ENCODE measurements at regions not wholly inside any gene's neighbourhood (a gene's known extent, or its start where the extent isn't known, plus 50 kb on each side); places are given as distances from the start of the nearest gene placed in this dataset.
"Not testable (repeated sequence)": the region's sequence is repeated elsewhere in the genome, so short reads cannot be mapped to it uniquely, and the experiment has no call there.

GRCh38 chr15:22258398-22259150 is 178.2 kb downstream of the OR4M2 start:
- DNase-seq (ENCODE audit: low spot score in 2 of 2), result no peak
- ATAC-seq, result no peak
- Mint-ChIP-seq H3K4me1 (peaks cover 30% of the 10 kb centered on the region), H3K9me3 (no peaks in the 10 kb centered on the region), H3K36me3 (no peaks in the 10 kb centered on the region), H3K27ac (no peak overlapping the region), H3K4me3 (no peak overlapping the region)

DNA sequence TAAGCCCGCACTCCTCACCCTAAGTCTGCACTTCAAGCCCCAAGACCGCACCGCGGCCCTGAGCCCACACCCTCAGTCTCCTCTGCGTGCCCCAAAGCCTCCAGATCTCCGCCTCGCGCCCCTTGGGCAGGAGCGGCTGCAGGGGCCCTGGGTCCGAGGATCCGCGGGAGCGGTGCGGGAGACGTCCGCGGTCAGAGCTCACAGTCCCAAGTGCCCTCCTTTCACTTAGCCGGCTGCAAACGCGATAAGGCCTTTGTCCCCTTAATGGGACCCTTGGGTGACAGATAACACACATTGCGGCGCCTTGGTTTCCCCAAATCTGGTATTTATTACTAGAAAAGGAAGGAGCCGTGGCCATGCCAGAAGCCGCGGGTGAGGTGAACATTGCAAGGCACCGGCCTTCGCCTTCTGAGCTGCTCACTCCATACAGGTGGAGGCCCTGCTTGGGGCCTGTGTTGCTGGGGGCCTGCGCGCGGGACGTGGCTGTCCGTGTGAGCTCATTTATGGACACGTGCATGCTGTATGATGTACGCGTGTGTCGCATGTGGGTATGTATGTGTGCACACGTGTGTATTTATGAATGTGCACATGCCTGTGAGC is 178.9 kb downstream of the OR4M2 start:
- DNase-seq (ENCODE audit: low spot score in 2 of 2); H3K36me3 Mint-ChIP-seq; H3K9me3 Mint-ChIP-seq; ATAC-seq; H3K4me3 Mint-ChIP-seq; H3K27ac Mint-ChIP-seq: not testable (repeated sequence)
- peaks cover 23% of the 10 kb centered on the region for H3K4me1 Mint-ChIP-seq

GRCh38 chr15:22259881-22260421 is 179.6 kb downstream of the OR4M2 start:
- H3K4me3 Mint-ChIP-seq, result no peak overlapping the region
- no peak for DNase-seq (ENCODE audit: low spot score in 2 of 2)

DNA sequence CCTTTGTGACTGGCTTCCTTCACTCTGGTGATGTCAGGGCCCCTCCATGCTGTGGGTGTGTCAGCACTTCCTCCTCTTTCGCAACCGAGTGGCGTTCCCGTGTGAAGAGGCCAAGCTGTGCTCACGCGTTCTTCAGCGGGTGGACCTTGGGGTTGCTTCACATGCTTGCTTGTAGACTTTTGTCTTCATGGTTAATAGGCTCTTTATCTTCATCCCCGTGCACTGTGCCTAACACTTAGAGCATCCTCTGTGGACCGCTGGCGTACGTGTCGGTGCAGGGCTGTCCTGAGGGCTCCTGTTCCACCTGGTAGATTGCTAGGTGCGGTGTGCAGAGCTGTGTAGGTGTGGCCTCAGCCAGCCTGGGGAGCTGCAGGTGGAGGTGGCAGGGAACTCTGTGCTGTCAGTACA is 182.3 kb downstream of the OR4M2 start:
- no peak overlapping the region for H3K27ac Mint-ChIP-seq

More at GRCh38 chr15:22259881-22260421, 179.6 kb downstream of the OR4M2 start:
- peaks cover 16% of the 10 kb centered on the region for H3K4me1 Mint-ChIP-seq
- no peaks in the 10 kb centered on the region for H3K9me3 Mint-ChIP-seq
- H3K36me3 Mint-ChIP-seq, result no peaks in the 10 kb centered on the region
- ATAC-seq, result no peak
- H3K27ac Mint-ChIP-seq, result no peak overlapping the region

DNA sequence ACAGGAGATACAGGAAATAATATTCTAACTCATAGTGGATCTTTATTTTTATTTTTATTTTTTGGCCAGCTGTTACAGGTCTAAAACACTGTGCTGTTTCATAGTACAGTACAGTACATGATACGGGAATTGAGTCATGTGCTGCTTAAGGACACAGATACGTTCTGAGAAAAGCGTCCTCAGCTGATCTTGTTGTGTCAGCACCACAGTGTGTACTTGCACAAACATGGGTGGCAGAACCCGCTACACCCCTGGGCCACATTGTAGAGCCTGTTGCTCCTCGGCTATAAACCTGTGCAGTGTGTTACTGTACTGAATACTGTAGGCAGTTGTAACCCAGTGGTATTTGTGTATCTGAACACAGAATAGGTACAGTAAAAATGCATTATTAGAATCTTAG is 183.4 kb downstream of the OR4M2 start:
- H3K36me3 Mint-ChIP-seq, result no peaks in the 10 kb centered on the region
- ATAC-seq (peak; percentile 56), DNase-seq (ENCODE audit: low spot score in 2 of 2) (no peak)
- no peak overlapping the region for H3K4me3 Mint-ChIP-seq
- H3K9me3 Mint-ChIP-seq, result no peaks in the 10 kb centered on the region
- no peak overlapping the region for H3K27ac Mint-ChIP-seq
- peaks cover 13% of the 10 kb centered on the region for H3K4me1 Mint-ChIP-seq

More for the DNA sequence above, 182.3 kb downstream of the OR4M2 start:
- Mint-ChIP-seq H3K4me1 (peaks cover 13% of the 10 kb centered on the region), H3K36me3 (no peaks in the 10 kb centered on the region), H3K4me3 (no peak overlapping the region), H3K9me3 (no peaks in the 10 kb centered on the region)
- no peak for DNase-seq (ENCODE audit: low spot score in 2 of 2)
- ATAC-seq, result peak; percentile 40

DNA sequence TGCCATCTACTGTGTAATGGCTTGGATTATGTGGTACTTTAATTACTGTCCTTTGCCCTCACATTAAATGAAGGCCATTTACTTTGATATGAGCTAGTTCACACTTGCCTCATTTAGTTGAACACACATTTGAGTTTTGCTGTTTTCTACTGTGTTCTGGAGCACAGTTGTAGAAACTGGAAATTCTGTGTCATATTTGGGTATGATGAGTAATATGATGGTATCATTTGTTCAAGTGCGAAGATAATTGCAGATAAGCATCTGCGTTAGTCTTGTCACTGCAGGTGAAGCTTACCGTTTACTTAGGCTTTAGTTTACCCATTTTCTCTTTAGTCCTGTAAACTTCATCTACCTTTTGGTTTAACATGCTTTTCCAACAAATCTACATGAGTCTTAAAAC is 183.9 kb downstream of the OR4M2 start:
- H3K4me1 Mint-ChIP-seq, result peaks cover 13% of the 10 kb centered on the region
- not testable (repeated sequence) for H3K9me3 Mint-ChIP-seq; H3K4me3 Mint-ChIP-seq; DNase-seq (ENCODE audit: low spot score in 2 of 2); H3K36me3 Mint-ChIP-seq; H3K27ac Mint-ChIP-seq
- ATAC-seq, result peak; percentile 79

DNA sequence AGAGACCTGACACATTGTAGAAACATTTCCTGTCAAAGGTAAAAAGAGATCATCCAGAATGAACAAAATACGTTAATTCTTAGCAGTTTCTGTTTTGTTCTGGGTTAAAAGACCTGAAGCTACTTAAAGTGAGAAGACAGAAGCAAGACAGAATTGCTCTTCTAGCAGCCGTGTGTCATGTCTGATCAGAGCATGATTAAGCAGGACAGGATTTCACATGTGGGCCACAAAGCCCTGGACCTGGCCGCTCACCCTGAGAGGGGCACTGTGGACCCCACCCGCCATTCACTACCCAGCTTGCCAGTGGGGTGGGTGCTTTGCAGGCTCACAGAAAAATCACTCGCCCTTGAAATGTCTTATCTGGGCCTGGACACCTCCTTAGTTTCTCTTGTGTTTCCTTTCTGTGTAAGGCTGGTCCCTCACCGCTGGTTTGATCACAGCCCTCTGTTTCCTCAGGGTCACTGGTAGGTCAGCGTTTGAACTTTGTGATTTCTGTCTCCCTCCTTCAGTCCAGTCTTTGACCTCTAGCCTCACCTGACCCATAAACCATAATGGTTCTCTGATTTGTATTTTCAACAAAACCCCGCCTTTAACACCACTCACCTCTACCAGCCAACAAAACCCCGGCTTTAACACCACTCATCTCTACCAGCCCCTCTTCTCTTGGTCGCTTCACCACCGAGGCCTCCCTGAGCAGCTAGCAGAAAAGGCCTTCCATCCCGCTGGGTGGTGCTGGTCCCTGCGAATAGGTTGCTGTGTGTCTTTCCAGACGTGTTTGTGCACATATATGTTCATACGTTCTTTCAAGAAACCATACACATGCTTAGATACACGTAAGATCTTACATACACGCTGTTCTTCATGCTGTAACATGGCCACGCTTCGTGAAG is 185.0 kb downstream of the OR4M2 start:
- peak; percentile 65 for ATAC-seq
- H3K36me3 Mint-ChIP-seq, result no peaks in the 10 kb centered on the region
- H3K9me3 Mint-ChIP-seq, result no peaks in the 10 kb centered on the region
- H3K4me3 Mint-ChIP-seq, result no peak overlapping the region
- no peak overlapping the region for H3K27ac Mint-ChIP-seq
- peak in 1 of 2 donors; percentile 58 for DNase-seq (ENCODE audit: low spot score in 2 of 2)
- H3K4me1 Mint-ChIP-seq, result peaks cover 2% of the 10 kb centered on the region

DNA sequence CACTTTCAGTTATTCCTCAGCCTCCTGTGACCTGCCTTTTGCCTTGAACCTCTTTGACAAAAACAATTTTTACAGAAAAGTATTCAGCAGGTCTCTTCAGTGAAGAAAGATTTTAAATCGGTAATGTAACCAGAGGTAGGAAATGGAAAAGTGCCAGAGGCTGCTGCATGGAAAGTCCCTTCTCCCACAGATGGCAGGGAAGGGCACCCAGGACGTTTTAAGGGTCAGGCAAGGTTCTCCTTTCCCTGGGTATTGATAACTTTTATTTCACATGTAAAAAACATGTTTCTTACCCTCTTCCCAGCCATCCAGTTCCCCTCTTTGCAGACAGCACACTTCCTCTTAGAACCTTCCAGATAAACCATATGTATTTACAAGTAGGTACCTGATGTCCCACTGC is 185.6 kb downstream of the OR4M2 start:
- Mint-ChIP-seq H3K36me3 (no peaks in the 10 kb centered on the region), H3K4me1 (no peaks in the 10 kb centered on the region), H3K9me3 (no peaks in the 10 kb centered on the region), H3K4me3 (no peak overlapping the region), H3K27ac (no peak overlapping the region)
- ATAC-seq (no peak), DNase-seq (ENCODE audit: low spot score in 2 of 2) (no peak)

GRCh38 chr15:22267761-22268160 is 187.4 kb downstream of the OR4M2 start:
- H3K36me3 Mint-ChIP-seq, result no peaks in the 10 kb centered on the region

DNA sequence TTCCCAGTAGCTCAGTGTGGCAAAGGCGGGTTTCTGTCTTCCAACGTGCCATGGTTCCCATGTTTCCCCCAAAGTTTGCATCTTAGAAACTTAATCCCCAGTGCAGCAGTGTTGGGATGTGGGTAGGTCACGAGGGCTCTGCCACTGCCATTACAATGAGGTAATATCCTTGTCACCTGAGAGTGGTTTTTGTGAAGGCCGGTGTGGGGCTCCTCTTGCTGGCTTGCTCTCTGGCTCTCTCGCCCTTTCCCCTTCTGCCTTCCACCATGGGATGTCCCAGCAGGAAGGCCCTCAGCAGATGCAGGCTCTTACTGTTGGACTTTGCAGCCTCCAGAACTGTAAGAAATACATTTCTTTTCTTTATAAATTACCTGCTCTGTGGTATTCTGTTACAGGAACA is 187.9 kb downstream of the OR4M2 start:
- not testable (repeated sequence) for H3K9me3 Mint-ChIP-seq; H3K4me3 Mint-ChIP-seq; H3K36me3 Mint-ChIP-seq; H3K4me1 Mint-ChIP-seq; H3K27ac Mint-ChIP-seq; DNase-seq (ENCODE audit: low spot score in 2 of 2); ATAC-seq

More at GRCh38 chr15:22267761-22268160, 187.4 kb downstream of the OR4M2 start:
- Mint-ChIP-seq H3K9me3 (no peaks in the 10 kb centered on the region), H3K4me1 (no peaks in the 10 kb centered on the region), H3K4me3 (no peak overlapping the region), H3K27ac (no peak overlapping the region)
- no peak for ATAC-seq
- no peak for DNase-seq (ENCODE audit: low spot score in 2 of 2)

DNA sequence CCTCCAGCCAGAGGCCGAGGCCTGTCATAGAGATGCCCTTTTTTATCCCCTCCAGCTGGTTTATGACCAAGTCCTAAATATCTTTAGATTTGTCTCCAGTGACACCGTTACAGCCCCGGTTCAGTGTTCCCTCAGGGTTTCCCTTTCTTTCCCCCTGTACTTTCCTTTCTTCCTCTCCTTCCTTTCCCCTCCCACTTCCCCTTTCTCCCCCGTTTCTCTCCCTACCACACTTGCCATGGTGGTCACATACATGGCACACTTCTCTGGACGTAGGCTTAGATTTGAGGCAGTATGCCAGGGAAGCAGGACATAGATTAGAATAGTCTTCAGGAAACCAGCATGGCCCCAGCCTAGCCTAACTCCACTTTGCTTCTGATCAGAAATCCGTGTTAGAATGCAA is 188.3 kb downstream of the OR4M2 start:
- H3K4me1 Mint-ChIP-seq; DNase-seq (ENCODE audit: low spot score in 2 of 2); H3K27ac Mint-ChIP-seq; ATAC-seq; H3K36me3 Mint-ChIP-seq; H3K9me3 Mint-ChIP-seq; H3K4me3 Mint-ChIP-seq: not testable (repeated sequence)

DNA sequence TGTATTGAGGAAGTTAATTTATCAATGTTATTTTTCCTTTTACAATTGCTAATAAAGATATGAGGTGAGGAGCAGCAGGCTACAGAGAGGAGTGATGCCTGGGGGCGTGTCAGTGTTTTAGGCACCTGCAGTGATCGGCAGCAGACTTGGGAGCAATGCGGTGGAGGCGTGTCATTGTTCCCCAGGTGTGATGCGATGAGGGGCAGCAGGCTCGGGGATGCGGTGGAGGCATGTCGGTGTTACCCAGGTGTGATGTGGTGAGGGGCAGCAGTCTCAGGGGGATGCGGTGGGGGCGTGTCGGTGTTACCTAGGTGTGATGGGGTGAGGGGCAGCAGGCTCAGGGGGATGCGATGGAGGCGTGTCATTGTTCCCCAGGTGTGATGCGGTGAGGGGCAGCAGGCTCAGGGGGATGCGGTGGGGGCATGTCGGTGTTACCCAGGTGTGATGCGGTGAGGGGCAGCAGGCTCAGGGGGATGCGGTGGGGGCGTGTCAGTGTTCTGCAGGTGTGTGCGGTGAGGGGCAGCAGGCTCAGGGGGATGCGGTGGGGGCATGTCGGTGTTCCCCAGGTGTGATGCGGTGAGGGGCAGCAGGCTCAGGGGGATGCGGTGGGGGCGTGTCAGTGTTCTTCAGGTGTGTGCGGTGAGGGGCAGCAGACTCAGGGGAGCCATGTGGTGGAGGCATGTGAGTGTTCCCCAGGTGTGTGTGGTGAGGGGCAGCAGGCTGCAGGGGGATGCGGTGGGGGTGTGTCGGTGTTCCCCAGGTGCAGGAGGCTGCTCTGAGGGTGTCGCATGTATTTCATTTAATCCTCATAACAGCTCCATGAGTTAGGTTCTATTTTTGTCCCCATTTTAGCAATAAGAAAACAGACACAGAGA is 186.2 kb upstream of the GOLGA6L22 start:
- not testable (repeated sequence) for H3K9me3 Mint-ChIP-seq, H3K4me3 Mint-ChIP-seq, H3K27ac Mint-ChIP-seq, H3K4me1 Mint-ChIP-seq, H3K36me3 Mint-ChIP-seq, ATAC-seq
- DNase-seq (ENCODE audit: low spot score in 2 of 2), result peak in 1 of 2 donors; percentile 8

DNA sequence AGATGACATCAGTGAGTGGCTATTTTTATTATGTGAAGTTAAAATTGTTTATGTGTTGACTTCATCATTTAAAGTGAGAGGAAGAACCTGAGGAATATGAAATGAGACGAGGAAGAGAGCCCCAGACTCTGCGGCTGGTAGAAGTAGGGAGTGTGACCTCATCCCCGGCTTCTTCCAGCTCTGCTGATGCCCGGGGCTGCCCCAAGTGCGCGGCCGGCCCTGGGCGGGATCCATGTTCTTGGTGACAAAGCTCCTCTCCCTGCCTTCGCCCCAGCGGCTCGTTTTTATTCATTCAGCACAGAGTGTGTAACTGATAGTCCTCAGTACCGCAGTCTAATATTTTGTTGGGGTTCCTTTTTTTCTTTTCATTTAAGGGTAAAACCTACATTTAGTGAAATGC is 185.5 kb upstream of the GOLGA6L22 start:
- not testable (repeated sequence) for H3K27ac Mint-ChIP-seq, H3K36me3 Mint-ChIP-seq, H3K4me3 Mint-ChIP-seq, H3K9me3 Mint-ChIP-seq, H3K4me1 Mint-ChIP-seq, ATAC-seq
- peak in 1 of 2 donors; percentile 35 for DNase-seq (ENCODE audit: low spot score in 2 of 2)

- not testable (repeated sequence) for H3K27ac Mint-ChIP-seq, H3K4me3 Mint-ChIP-seq, ATAC-seq, H3K36me3 Mint-ChIP-seq, H3K4me1 Mint-ChIP-seq, H3K9me3 Mint-ChIP-seq
- peak in 1 of 2 donors; percentile 12 for DNase-seq (ENCODE audit: low spot score in 2 of 2)
These were observed 184.3 kb upstream of the GOLGA6L22 start for GRCh38 chr15:22274376-22274775.

Data from stimulated activated effector memory CD8-positive, alpha-beta T cell treated with anti-CD3 and anti-CD28 coated beads, Interleukin-12 subunit alpha, Interleukin-12 subunit beta, amount 100 ng/mL, for 72 hours (primary cell).